ENCODE measurements at regions not wholly inside any gene's neighbourhood (a gene's known extent, or its start where the extent isn't known, plus 50 kb on each side); places are given as distances from the start of the nearest gene placed in this dataset.
"Not testable (repeated sequence)": the region's sequence is repeated elsewhere in the genome, so short reads cannot be mapped to it uniquely, and the experiment has no call there.

DNA sequence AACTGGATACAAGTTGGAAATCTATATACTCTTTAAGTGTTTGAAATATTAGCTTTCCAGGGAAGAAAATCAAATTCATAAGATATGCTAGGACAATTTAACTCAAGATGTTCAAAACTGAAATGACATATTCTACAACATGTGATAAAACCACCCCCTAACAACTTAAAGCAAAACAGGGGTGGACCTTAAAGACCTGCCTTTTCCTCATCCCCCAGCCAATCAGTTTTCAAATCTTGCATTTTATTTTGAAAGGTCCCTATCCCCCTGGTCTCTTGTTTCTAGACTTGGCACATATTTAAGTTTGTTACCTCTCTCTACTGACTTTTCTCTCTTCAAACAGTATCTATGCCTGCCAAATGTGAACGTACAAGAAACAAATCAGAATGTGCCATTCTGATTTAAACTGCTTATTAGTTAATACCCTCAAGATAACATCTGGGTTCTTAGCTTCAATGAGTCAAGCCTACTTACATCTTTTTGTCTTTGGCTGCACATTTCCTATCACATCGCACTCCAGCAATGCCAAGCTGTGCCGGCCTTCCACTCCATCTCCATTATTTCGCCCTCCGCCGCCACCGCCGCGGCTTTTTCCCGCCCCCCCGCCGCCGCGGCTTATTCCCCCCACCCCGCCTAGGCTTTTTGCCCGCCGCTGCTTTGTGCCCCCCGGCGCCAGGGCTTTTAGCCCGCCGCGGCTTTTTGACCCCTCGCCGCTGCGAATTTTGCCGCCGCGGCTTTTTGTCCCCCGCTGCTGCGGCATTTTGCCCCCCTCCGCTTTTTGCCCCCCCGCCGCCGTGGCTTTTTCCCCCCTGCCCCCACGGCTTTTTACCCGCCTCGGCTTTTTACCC is 475.0 kb downstream of the FAM72C start:
- TF ChIP-seq CTCF, EP300 (IDR thresholded peaks at IDR 0.05): not testable (repeated sequence)
